ENCODE measurements at regions not wholly inside any gene's neighbourhood (a gene's known extent, or its start where the extent isn't known, plus 50 kb on each side); places are given as distances from the start of the nearest gene placed in this dataset.

DNA sequence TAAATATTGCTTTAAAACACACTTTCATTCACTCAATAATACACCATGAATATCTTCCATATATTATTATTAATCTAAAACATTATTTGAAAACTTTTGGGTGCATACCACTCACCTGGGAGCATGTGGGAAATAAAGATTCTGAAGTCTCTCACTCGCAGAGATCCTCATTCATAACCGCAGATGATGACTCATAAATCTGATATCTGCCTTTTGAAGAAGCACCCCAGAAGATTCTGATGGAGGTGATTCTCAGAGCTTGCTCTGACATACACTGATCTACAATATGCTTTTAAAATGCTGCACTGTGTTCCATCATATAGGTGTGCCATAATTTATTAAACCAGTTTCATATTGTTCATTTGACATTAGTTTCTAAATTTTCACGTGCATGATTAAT is 135.0 kb upstream of the SGK1 start:
- H3K4me3 Mint-ChIP-seq: no peak overlapping the region
- H3K27me3 Mint-ChIP-seq: no peaks in the 10 kb centered on the region
- no peak for DNase-seq (ENCODE audit: low spot score in 2 of 2)
- peaks cover 4% of the 10 kb centered on the region for H3K4me1 Mint-ChIP-seq
- H3K9me3 Mint-ChIP-seq: no peaks in the 10 kb centered on the region
- no peaks in the 10 kb centered on the region for H3K36me3 Mint-ChIP-seq
- no peak overlapping the region for H3K27ac Mint-ChIP-seq
- no peak for ATAC-seq (ENCODE audit: low read depth)

DNA sequence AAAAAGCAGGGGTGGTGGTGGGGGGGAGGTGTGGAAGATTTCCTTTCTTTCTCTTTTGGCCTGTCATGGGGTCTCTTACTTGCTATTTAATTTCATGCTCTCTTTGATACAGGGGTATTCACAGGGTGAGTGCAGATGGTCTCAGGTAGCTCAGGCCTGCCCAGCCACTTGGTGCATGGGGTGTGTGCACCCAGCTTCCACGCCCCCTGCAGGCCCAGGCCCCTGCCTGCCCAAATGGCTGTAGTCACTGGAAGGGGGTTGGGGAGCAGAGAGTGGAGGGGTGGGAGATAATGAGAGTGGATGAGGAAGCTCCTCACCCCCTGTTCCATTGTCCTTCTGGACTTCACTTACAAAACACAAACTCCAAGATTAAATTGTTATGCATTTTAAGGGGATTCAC is 133.6 kb upstream of the SGK1 start:
- no peak overlapping the region for H3K4me3 Mint-ChIP-seq
- H3K27ac Mint-ChIP-seq: no peak overlapping the region
- no peaks in the 10 kb centered on the region for H3K9me3 Mint-ChIP-seq
- no peak for DNase-seq (ENCODE audit: low spot score in 2 of 2)
- no peak for ATAC-seq (ENCODE audit: low read depth)
- H3K27me3 Mint-ChIP-seq: no peaks in the 10 kb centered on the region
- no peaks in the 10 kb centered on the region for H3K36me3 Mint-ChIP-seq
- peaks cover 8% of the 10 kb centered on the region for H3K4me1 Mint-ChIP-seq

DNA sequence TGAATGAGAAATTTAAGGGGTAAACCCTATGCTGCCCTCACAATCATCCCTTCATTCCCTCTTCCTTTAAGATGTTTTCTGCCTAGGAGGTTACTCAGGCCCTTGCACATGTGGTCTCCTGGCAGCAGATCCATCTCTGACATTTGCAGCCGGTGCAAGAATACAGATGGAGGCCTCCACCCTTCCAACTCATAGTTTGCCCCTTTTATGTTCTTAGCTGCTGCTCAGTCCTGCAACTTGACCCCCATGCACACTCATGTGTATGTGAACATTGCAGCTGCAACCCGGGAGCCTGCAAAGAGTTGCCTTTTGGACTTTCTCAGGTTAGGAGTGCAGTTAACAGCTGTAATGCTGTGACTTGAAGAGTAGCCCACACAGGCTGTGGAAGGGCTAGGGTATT is 131.9 kb upstream of the SGK1 start:
- no peaks in the 10 kb centered on the region for H3K27me3 Mint-ChIP-seq
- ATAC-seq (ENCODE audit: low read depth): no peak

GRCh38 chr6:134449004-134449403 is 131.1 kb upstream of the SGK1 start:
- Mint-ChIP-seq H3K9me3 (no peaks in the 10 kb centered on the region), H3K4me3 (no peak overlapping the region), H3K27ac (no peak overlapping the region), H3K4me1 (peaks cover 8% of the 10 kb centered on the region), H3K27me3 (no peaks in the 10 kb centered on the region), H3K36me3 (no peaks in the 10 kb centered on the region)
- no peak for ATAC-seq (ENCODE audit: low read depth)
- no peak for DNase-seq (ENCODE audit: low spot score in 2 of 2)

More for the DNA sequence above, 131.9 kb upstream of the SGK1 start:
- Mint-ChIP-seq H3K9me3 (no peaks in the 10 kb centered on the region), H3K27ac (no peak overlapping the region), H3K36me3 (no peaks in the 10 kb centered on the region), H3K4me1 (peaks cover 8% of the 10 kb centered on the region), H3K4me3 (no peak overlapping the region)
- DNase-seq (ENCODE audit: low spot score in 2 of 2): no peak

- H3K4me3 Mint-ChIP-seq: no peak overlapping the region
- ATAC-seq (ENCODE audit: low read depth) (peak; percentile 46), DNase-seq (ENCODE audit: low spot score in 2 of 2) (no peak)
- no peak overlapping the region for H3K27ac Mint-ChIP-seq
- no peaks in the 10 kb centered on the region for H3K9me3 Mint-ChIP-seq
- peaks cover 8% of the 10 kb centered on the region for H3K4me1 Mint-ChIP-seq
- no peaks in the 10 kb centered on the region for H3K27me3 Mint-ChIP-seq
- no peaks in the 10 kb centered on the region for H3K36me3 Mint-ChIP-seq
Observed at GRCh38 chr6:134447883-134448387, 130.0 kb upstream of the SGK1 start.

GRCh38 chr6:134447423-134447822 is 129.5 kb upstream of the SGK1 start:
- Mint-ChIP-seq H3K4me3 (no peak overlapping the region), H3K27me3 (no peaks in the 10 kb centered on the region), H3K36me3 (no peaks in the 10 kb centered on the region), H3K27ac (no peak overlapping the region), H3K4me1 (peaks cover 8% of the 10 kb centered on the region), H3K9me3 (no peaks in the 10 kb centered on the region)
- ATAC-seq (ENCODE audit: low read depth): no peak
- no peak for DNase-seq (ENCODE audit: low spot score in 2 of 2)

DNA sequence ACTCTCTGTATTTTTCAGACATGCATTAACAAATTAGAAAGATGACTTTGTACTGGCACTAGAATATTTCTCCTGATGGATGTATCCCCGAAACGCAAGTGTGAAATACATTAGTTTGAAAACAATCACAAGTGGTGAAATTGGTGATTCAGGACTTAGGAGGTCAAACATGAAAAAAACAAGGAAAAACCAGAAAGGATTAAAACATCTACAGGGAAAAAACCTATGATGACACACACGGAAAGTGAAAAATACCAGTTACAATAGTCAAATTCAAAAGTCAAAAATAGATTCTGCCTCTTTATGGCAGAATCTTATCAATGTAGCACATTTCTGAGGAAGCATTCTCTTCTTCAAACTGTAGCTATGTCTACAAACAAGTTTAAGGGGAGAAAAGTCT is 129.0 kb upstream of the SGK1 start:
- H3K9me3 Mint-ChIP-seq: no peaks in the 10 kb centered on the region
- no peak for DNase-seq (ENCODE audit: low spot score in 2 of 2)
- ATAC-seq (ENCODE audit: low read depth): no peak
- H3K4me3 Mint-ChIP-seq: no peak overlapping the region
- no peaks in the 10 kb centered on the region for H3K36me3 Mint-ChIP-seq
- H3K27me3 Mint-ChIP-seq: no peaks in the 10 kb centered on the region
- H3K27ac Mint-ChIP-seq: no peak overlapping the region
- H3K4me1 Mint-ChIP-seq: peaks cover 8% of the 10 kb centered on the region

- H3K9me3 Mint-ChIP-seq: no peaks in the 10 kb centered on the region
- DNase-seq (ENCODE audit: low spot score in 2 of 2) (no peak), ATAC-seq (ENCODE audit: low read depth) (no peak)
- no peaks in the 10 kb centered on the region for H3K36me3 Mint-ChIP-seq
- H3K27ac Mint-ChIP-seq: no peak overlapping the region
- peaks cover 6% of the 10 kb centered on the region for H3K4me1 Mint-ChIP-seq
- no peaks in the 10 kb centered on the region for H3K27me3 Mint-ChIP-seq
- H3K4me3 Mint-ChIP-seq: no peak overlapping the region
Observed at GRCh38 chr6:134446218-134446848, 128.4 kb upstream of the SGK1 start.

GRCh38 chr6:134443009-134443408 is 125.1 kb upstream of the SGK1 start:
- Mint-ChIP-seq H3K9me3 (no peaks in the 10 kb centered on the region), H3K4me1 (peaks cover 4% of the 10 kb centered on the region), H3K27me3 (no peaks in the 10 kb centered on the region), H3K4me3 (no peak overlapping the region), H3K27ac (no peak overlapping the region), H3K36me3 (no peaks in the 10 kb centered on the region)
- DNase-seq (ENCODE audit: low spot score in 2 of 2) (no peak), ATAC-seq (ENCODE audit: low read depth) (no peak)

DNA sequence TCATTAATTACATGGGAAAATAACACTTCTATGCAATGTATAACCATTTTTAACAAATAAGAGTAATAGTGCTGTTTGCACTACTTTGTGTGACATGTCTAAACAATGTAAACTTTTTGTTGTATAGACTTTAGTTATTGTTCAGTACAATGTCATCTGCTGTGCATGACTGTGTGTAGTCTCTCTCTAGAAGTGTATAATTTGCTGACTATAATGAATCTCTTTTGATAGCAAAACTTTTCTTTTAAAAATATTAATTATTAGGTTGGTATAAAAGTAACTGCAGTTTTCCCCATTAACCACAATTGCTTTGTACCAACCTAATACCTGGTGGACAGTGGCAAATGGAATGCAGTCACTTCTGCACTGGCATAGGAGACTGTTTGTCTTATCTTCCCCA is 124.2 kb upstream of the SGK1 start:
- H3K27ac Mint-ChIP-seq: no peak overlapping the region
- ATAC-seq (ENCODE audit: low read depth): no peak
- no peaks in the 10 kb centered on the region for H3K9me3 Mint-ChIP-seq
- H3K4me3 Mint-ChIP-seq: no peak overlapping the region
- H3K4me1 Mint-ChIP-seq: peaks cover 6% of the 10 kb centered on the region
- DNase-seq (ENCODE audit: low spot score in 2 of 2): no peak
- no peaks in the 10 kb centered on the region for H3K36me3 Mint-ChIP-seq
- H3K27me3 Mint-ChIP-seq: no peaks in the 10 kb centered on the region

- Mint-ChIP-seq H3K9me3 (no peaks in the 10 kb centered on the region), H3K27ac (no peak overlapping the region), H3K4me1 (peaks cover 18% of the 10 kb centered on the region), H3K4me3 (no peak overlapping the region), H3K27me3 (no peaks in the 10 kb centered on the region), H3K36me3 (no peaks in the 10 kb centered on the region)
- ATAC-seq (ENCODE audit: low read depth) (no peak), DNase-seq (ENCODE audit: low spot score in 2 of 2) (no peak)
Observed at GRCh38 chr6:134438837-134439236, 120.9 kb upstream of the SGK1 start.

DNA sequence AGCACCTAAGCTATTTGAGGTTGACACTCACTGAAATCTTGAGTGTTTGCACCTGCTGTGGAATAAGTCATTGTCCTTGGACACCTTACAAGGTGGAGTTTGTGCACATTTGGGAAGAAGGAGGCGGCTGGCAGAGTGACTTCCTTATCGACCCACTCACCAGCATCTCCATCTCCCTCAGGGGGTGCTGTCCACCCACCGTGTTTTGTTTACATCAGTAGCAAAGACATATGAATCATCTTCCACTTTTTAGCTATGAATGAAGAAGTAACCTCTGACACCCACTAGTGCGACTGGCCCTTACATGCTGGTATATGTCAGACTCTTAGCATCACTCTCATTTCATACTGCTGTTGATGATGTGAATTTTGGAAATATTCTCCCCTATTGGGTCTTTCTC is 119.5 kb upstream of the SGK1 start:
- H3K4me3 Mint-ChIP-seq: peak overlapping the region; percentile 83
- no peaks in the 10 kb centered on the region for H3K9me3 Mint-ChIP-seq
- peaks cover 18% of the 10 kb centered on the region for H3K4me1 Mint-ChIP-seq
- H3K27me3 Mint-ChIP-seq: no peaks in the 10 kb centered on the region
- ATAC-seq (ENCODE audit: low read depth) (peak; percentile 51), DNase-seq (ENCODE audit: low spot score in 2 of 2) (no peak)
- no peak overlapping the region for H3K27ac Mint-ChIP-seq
- H3K36me3 Mint-ChIP-seq: no peaks in the 10 kb centered on the region

- ATAC-seq (ENCODE audit: low read depth) (peak; percentile 57), DNase-seq (ENCODE audit: low spot score in 2 of 2) (no peak)
- Mint-ChIP-seq H3K27me3 (no peaks in the 10 kb centered on the region), H3K4me3 (peak overlapping the region; percentile 83), H3K36me3 (no peaks in the 10 kb centered on the region), H3K27ac (no peak overlapping the region), H3K4me1 (peaks cover 18% of the 10 kb centered on the region), H3K9me3 (no peaks in the 10 kb centered on the region)
Observed at GRCh38 chr6:134436950-134437349, 119.0 kb upstream of the SGK1 start.

GRCh38 chr6:134436281-134436815 is 118.4 kb upstream of the SGK1 start:
- Mint-ChIP-seq H3K36me3 (no peaks in the 10 kb centered on the region), H3K4me1 (peaks cover 18% of the 10 kb centered on the region), H3K27me3 (no peaks in the 10 kb centered on the region), H3K4me3 (peak overlapping the region; percentile 83), H3K27ac (peak overlapping the region; percentile 86), H3K9me3 (no peaks in the 10 kb centered on the region)
- peak; percentile 68 for ATAC-seq (ENCODE audit: low read depth)
- DNase-seq (ENCODE audit: low spot score in 2 of 2): no peak

- no peaks in the 10 kb centered on the region for H3K27me3 Mint-ChIP-seq
- H3K9me3 Mint-ChIP-seq: no peaks in the 10 kb centered on the region
- H3K4me3 Mint-ChIP-seq: peak overlapping the region; percentile 83
- H3K27ac Mint-ChIP-seq: peak overlapping the region; percentile 86
- no peaks in the 10 kb centered on the region for H3K36me3 Mint-ChIP-seq
- no peak for DNase-seq (ENCODE audit: low spot score in 2 of 2)
- peak; percentile 18 for ATAC-seq (ENCODE audit: low read depth)
- H3K4me1 Mint-ChIP-seq: peaks cover 18% of the 10 kb centered on the region
Observed at GRCh38 chr6:134435814-134436280, 117.9 kb upstream of the SGK1 start.

Data from memory B cell (primary cell).